CD14-positive monocyte (primary cell): ENCODE measurements at regions not wholly inside any gene's neighbourhood (a gene's known extent, or its start where the extent isn't known, plus 50 kb on each side); places are given as distances from the start of the nearest gene placed in this dataset.

Experiments used
- DNase-seq, 3 donors: peaks; one replicate each; pipeline ENCODE4 v3.0.0-alpha.2; 2011 to 2022
- H2AFZ ChIP-seq: 2 replicates; pipeline ENCODE4 v1.6.0; 2012; ENCODE audit warnings: mild to moderate bottlenecking, low read depth, low read length, inconsistent platforms; ENCODE audit not compliant: insufficient read depth, poor library complexity, severe bottlenecking
- H3K27ac ChIP-seq, 2 donors: 1 replicate in 1 of 2; 2 replicates in 1 of 2; pipeline ENCODE4 v1.5.1; 2012 to 2013; ENCODE audit warnings: low read length in 2 of 2, control low read depth in 1 of 2, inconsistent platforms in 1 of 2, low read depth in 1 of 2, mild to moderate bottlenecking in 1 of 2
- H3K27me3 ChIP-seq, 2 donors: one replicate each; pipeline versions ENCODE4 v1.6.0 to v1.6.1; 2011 to 2013; ENCODE audit warnings: low read length in 2 of 2; ENCODE audit not compliant: control insufficient read depth in 2 of 2, insufficient read depth in 2 of 2
- H3K36me3 ChIP-seq, 2 donors: replicated peaks in 1 of 2; 1 replicate in 1 of 2; 2 replicates in 1 of 2; pipeline versions ENCODE4 v1.5.1 to v1.6.1; 2012 to 2013; ENCODE audit warnings: low read length in 2 of 2, control low read depth in 1 of 2, inconsistent platforms in 1 of 2, mild to moderate bottlenecking in 1 of 2; ENCODE audit not compliant: insufficient read depth in 2 of 2, control insufficient read depth in 1 of 2
- H3K4me1 ChIP-seq, 2 donors: 1 replicate in 1 of 2; 2 replicates in 1 of 2; pipeline versions ENCODE4 v1.5.1 to v1.6.1; 2012 to 2013; ENCODE audit warnings: low read length in 2 of 2, control low read depth in 1 of 2, inconsistent platforms in 1 of 2, mild to moderate bottlenecking in 1 of 2, moderate library complexity in 1 of 2; ENCODE audit not compliant: insufficient read depth in 2 of 2, control insufficient read depth in 1 of 2
- H3K4me2 ChIP-seq: replicated peaks from 2 replicates; pipeline ENCODE3; 2012; ENCODE audit warnings: low read length, moderate library complexity, mild to moderate bottlenecking; ENCODE audit not compliant: poor library complexity, severe bottlenecking; ENCODE audit errors: extremely low read depth
- H3K4me3 ChIP-seq, 3 experiments: fragments of 200-600 bp in 1 of 3; sonication (generic) in 1 of 3; replicated peaks in 1 of 3; 1 replicate in 2 of 3; 2 replicates in 1 of 3; pipeline ENCODE4 v1.5.1; 2011 to 2013; ENCODE audit warnings: low read length in 3 of 3, mild to moderate bottlenecking in 3 of 3, control low read depth in 2 of 3, low read depth in 2 of 3, inconsistent platforms in 1 of 3, moderate library complexity in 1 of 3
- H3K79me2 ChIP-seq: 2 replicates; pipeline ENCODE4 v1.6.0; 2012; ENCODE audit warnings: mild to moderate bottlenecking, control low read depth, inconsistent platforms, low read length, moderate library complexity; ENCODE audit not compliant: insufficient read depth
- H3K9ac ChIP-seq: 2 replicates; pipeline ENCODE4 v1.6.0; 2017; ENCODE audit warnings: low read length, mild to moderate bottlenecking; ENCODE audit not compliant: insufficient read depth, poor library complexity, severe bottlenecking
- H3K9me3 ChIP-seq, 2 donors: replicated peaks in 1 of 2; 1 replicate in 1 of 2; 2 replicates in 1 of 2; pipeline versions ENCODE4 v1.5.1 to v1.6.1; 2012 to 2013; ENCODE audit warnings: low read length in 2 of 2, control low read depth in 1 of 2; ENCODE audit not compliant: control insufficient read depth in 1 of 2, insufficient read depth in 1 of 2
- H4K20me1 ChIP-seq: 2 replicates; pipeline ENCODE4 v1.6.0; 2012; ENCODE audit warnings: mild to moderate bottlenecking, low read length, control low read depth, moderate library complexity; ENCODE audit not compliant: insufficient read depth
- H3K27ac Mint-ChIP-seq, 7 donors: one replicate each; pipeline ENCODE4 v1.8.0; 2020; ENCODE audit warnings: mild to moderate bottlenecking in 7 of 7, mixed read lengths in 7 of 7, moderate library complexity in 6 of 7, inconsistent platforms in 2 of 7
- H3K27me3 Mint-ChIP-seq, 3 donors: one replicate each; pipeline ENCODE4 v1.8.0; 2021 to 2022; ENCODE audit warnings: low read depth in 3 of 3, mild to moderate bottlenecking in 3 of 3, mixed read lengths in 3 of 3, moderate library complexity in 3 of 3, inconsistent platforms in 1 of 3
- H3K36me3 Mint-ChIP-seq, 2 donors: one replicate each; pipeline ENCODE4 v1.8.0; 2020; ENCODE audit warnings: mixed read lengths in 2 of 2, inconsistent platforms in 1 of 2, mild to moderate bottlenecking in 1 of 2
- H3K4me1 Mint-ChIP-seq: one replicate; pipeline ENCODE4 v1.8.0; 2020; ENCODE audit warnings: mild to moderate bottlenecking, mixed read lengths
- H3K4me3 Mint-ChIP-seq, 2 donors: one replicate each; pipeline ENCODE4 v1.8.0; 2020; ENCODE audit warnings: mild to moderate bottlenecking in 2 of 2, mixed read lengths in 2 of 2, moderate library complexity in 1 of 2
- H3K9me3 Mint-ChIP-seq, 7 donors: one replicate each; pipeline ENCODE4 v1.8.0; 2020 to 2022; ENCODE audit warnings: mixed read lengths in 7 of 7, mild to moderate bottlenecking in 6 of 7, moderate library complexity in 6 of 7, inconsistent platforms in 2 of 7
- WGBS: methylation state at CpG from one replicate; pipeline ENCODE4 v1.1.5; 2013; ENCODE audit warnings: missing lambda C conversion rate; ENCODE audit not compliant: insufficient coverage; 5-methylcytosine and 5-hydroxymethylcytosine counted together
- intact Hi-C, 2 donors: fragments of 100-400 bp; cut with micrococcal nuclease; formaldehyde crosslinking; loops; one replicate each; pipeline versions ENCODE4 v1.15.0 to v1.15.1; 2023
- TF ChIP-seq, protein P1 (sequence below): fragments of 200-600 bp; IDR thresholded peaks from one replicate; pipeline ENCODE4 v1.8.0; 2022; ENCODE audit warnings: antibody characterized with exemption, mild to moderate bottlenecking

DNA sequence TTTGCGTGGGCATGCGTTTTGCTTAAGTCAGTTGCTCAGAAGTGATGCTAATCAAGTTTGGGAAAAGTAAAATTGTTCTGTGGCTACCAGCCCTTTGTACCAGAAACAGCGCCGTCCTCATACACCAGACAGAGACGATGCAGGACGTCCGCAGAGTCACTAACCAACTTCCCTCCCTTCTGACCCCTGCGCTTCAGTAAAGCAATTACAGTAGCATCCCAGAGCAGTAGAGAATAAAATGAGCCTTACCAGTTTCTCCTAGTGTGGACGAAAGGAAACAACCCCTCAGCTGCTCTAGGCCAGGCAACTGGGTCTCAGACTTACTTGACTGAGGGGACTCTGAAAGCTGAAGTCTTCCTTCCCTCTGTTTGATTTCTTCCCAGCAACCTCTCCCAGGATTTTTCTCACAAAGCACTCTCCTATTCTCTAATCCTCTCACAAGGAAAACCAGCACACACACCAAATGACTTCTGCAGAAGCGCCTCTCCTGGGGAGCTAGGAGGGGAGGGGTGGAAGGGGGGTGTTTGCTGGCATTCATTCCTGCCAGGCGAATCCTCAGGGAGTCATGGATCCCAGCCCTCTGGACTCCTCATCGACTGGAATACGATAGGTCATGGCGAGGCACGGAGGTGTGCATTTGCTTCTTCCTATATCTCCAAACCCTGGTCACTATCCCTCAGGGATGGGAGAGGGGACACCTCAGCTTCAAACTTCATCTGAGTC is 56.0 kb upstream of the MID1 start:
- intact Hi-C loops = no loop called here
- Histone ChIP-seq H2AFZ (no peak overlapping the region), H4K20me1 (no peaks in the 10 kb centered on the region), H3K9ac (no peak overlapping the region), H3K36me3 (no peaks in the 10 kb centered on the region), H3K27ac (no peak overlapping the region), H3K27me3 (no peaks in the 10 kb centered on the region), H3K4me2 (no peak overlapping the region), H3K9me3 (no peaks in the 10 kb centered on the region), H3K79me2 (no peaks in the 10 kb centered on the region), H3K4me1 (no peaks in the 10 kb centered on the region), H3K4me3 (no peak overlapping the region)
- Mint-ChIP-seq H3K27ac (no peak overlapping the region), H3K4me3 (no peak overlapping the region), H3K27me3 (no peaks in the 10 kb centered on the region), H3K36me3 (no peaks in the 10 kb centered on the region), H3K9me3 (peaks cover 0 to 3% (median 0%) of the 10 kb centered on the region in 7 donors), H3K4me1 (no peaks in the 10 kb centered on the region)
- WGBS = 30% methylated on average over 4 of the region's 15 CpGs
- no peak for DNase-seq
- TF ChIP-seq, protein P1, sequence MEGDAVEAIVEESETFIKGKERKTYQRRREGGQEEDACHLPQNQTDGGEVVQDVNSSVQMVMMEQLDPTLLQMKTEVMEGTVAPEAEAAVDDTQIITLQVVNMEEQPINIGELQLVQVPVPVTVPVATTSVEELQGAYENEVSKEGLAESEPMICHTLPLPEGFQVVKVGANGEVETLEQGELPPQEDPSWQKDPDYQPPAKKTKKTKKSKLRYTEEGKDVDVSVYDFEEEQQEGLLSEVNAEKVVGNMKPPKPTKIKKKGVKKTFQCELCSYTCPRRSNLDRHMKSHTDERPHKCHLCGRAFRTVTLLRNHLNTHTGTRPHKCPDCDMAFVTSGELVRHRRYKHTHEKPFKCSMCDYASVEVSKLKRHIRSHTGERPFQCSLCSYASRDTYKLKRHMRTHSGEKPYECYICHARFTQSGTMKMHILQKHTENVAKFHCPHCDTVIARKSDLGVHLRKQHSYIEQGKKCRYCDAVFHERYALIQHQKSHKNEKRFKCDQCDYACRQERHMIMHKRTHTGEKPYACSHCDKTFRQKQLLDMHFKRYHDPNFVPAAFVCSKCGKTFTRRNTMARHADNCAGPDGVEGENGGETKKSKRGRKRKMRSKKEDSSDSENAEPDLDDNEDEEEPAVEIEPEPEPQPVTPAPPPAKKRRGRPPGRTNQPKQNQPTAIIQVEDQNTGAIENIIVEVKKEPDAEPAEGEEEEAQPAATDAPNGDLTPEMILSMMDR = no peak

DNA sequence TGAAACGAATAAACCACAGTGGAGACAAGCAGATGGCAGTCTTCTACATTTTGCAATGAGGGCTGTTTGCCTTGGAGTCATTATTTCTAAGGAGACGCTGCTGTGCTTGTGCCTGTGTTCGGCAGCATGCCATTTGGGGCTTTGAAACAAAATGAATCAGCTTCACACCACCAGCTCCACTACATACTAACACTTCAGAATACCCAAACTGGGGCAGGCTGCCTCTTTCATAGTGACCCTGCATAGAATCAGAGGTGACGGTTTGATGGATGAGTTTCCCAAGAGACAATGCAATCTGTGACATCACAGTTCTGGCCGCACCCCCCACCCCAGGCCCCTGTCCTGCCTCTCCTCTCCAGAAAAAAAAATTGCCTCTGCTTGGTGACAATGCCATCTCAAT is 57.1 kb upstream of the MID1 start:
- Mint-ChIP-seq H3K9me3 (no peaks in the 10 kb centered on the region), H3K4me3 (no peak overlapping the region), H3K4me1 (no peaks in the 10 kb centered on the region), H3K27me3 (peaks cover 0 to 2% (median 0%) of the 10 kb centered on the region in 3 donors), H3K36me3 (no peaks in the 10 kb centered on the region), H3K27ac (no peak overlapping the region)
- Histone ChIP-seq H3K79me2 (no peaks in the 10 kb centered on the region), H3K9me3 (no peaks in the 10 kb centered on the region), H3K9ac (no peak overlapping the region), H3K27me3 (no peaks in the 10 kb centered on the region), H2AFZ (no peak overlapping the region), H3K27ac (no peak overlapping the region), H4K20me1 (no peaks in the 10 kb centered on the region), H3K36me3 (no peaks in the 10 kb centered on the region), H3K4me3 (no peak overlapping the region), H3K4me2 (no peak overlapping the region), H3K4me1 (no peaks in the 10 kb centered on the region)
- no CpG with 5 or more reads among the region's 5 CpGs for WGBS
- TF ChIP-seq, protein P1 = no peak
- intact Hi-C loops = no loop called here
- DNase-seq = no peak
